MM.1S (cell line): ENCODE measurements at regions not wholly inside any gene's neighbourhood (a gene's known extent, or its start where the extent isn't known, plus 50 kb on each side); places are given as distances from the start of the nearest gene placed in this dataset.

Experiments
- DNase-seq: peaks from one replicate; pipeline ENCODE4 v3.0.0-alpha.2; 2015
- H2AFZ ChIP-seq: fragments of 300-600 bp; sonication (generic); 2 replicates; pipeline ENCODE4 v1.6.0; 2016; ENCODE audit warnings: antibody characterized with exemption, low read length
- H3F3A ChIP-seq: fragments of 300-600 bp; sonication (generic); 2 replicates; pipeline ENCODE4 v1.6.1; 2016; ENCODE audit warnings: mild to moderate bottlenecking, antibody characterized with exemption, low read length, moderate library complexity, mixed read lengths; ENCODE audit not compliant: insufficient read depth
- H3K27ac ChIP-seq: fragments of 300-600 bp; sonication (generic); 2 replicates; pipeline ENCODE4 v1.5.1; 2016; ENCODE audit warnings: mild to moderate bottlenecking, low read length
- H3K27me3 ChIP-seq: fragments of 300-600 bp; sonication (generic); replicated peaks from 2 replicates; pipeline ENCODE4 v1.6.0; 2016; ENCODE audit warnings: low read length; ENCODE audit not compliant: insufficient read depth
- H3K36me3 ChIP-seq: fragments of 300-600 bp; sonication (generic); replicated peaks from 2 replicates; pipeline ENCODE4 v1.6.1; 2016; ENCODE audit warnings: mild to moderate bottlenecking, low read length, mixed read lengths; ENCODE audit not compliant: insufficient read depth
- H3K4me1 ChIP-seq: fragments of 300-600 bp; sonication (generic); 2 replicates; pipeline ENCODE4 v1.6.1; 2016; ENCODE audit warnings: low read length, mixed read lengths
- H3K4me2 ChIP-seq: fragments of 300-600 bp; sonication (generic); 2 replicates; pipeline ENCODE4 v1.6.0; 2016; ENCODE audit warnings: low read depth, low read length
- H3K4me3 ChIP-seq: fragments of 300-600 bp; sonication (generic); 2 replicates; pipeline ENCODE4 v1.5.1; 2016; ENCODE audit warnings: low read length, mixed read lengths
- H3K79me2 ChIP-seq: fragments of 300-600 bp; sonication (generic); 2 replicates; pipeline ENCODE4 v1.6.1; 2016; ENCODE audit warnings: mixed run types, low read length, mixed read lengths
- H3K9ac ChIP-seq: fragments of 300-600 bp; sonication (generic); 2 replicates; pipeline ENCODE4 v1.6.1; 2016; ENCODE audit warnings: low read length, mixed read lengths
- H3K9me2 ChIP-seq: fragments of 300-600 bp; sonication (generic); replicated peaks from 2 replicates; pipeline ENCODE4 v1.6.1; 2016; ENCODE audit warnings: mild to moderate bottlenecking, low read length, mixed read lengths; ENCODE audit not compliant: insufficient read depth
- H3K9me3 ChIP-seq: fragments of 300-600 bp; sonication (generic); replicated peaks from 2 replicates; pipeline ENCODE4 v1.6.1; 2016; ENCODE audit warnings: mild to moderate bottlenecking, low read length, mixed read lengths; ENCODE audit not compliant: insufficient read depth
- H4K20me1 ChIP-seq: fragments of 300-600 bp; sonication (generic); 2 replicates; pipeline ENCODE4 v1.6.1; 2016; ENCODE audit warnings: mild to moderate bottlenecking, low read length, moderate library complexity, mixed read lengths; ENCODE audit not compliant: insufficient read depth
- CTCF ChIP-seq: fragments of 300-600 bp; sonication (generic); IDR thresholded peaks from 2 replicates; pipeline ENCODE4 v1.5.1; 2016; ENCODE audit warnings: antibody characterized with exemption, low read length, mixed read lengths
- EZH2 ChIP-seq: fragments of 300-600 bp; sonication (generic); optimal IDR thresholded peaks from 2 replicates; pipeline ENCODE3; 2017; ENCODE audit warnings: low read depth, mild to moderate bottlenecking, antibody characterized with exemption, low read length, mixed read lengths
- EZH2phosphoT487 ChIP-seq: fragments of 300-600 bp; sonication (generic); IDR thresholded peaks from 2 replicates; pipeline ENCODE4 v1.6.1; 2018; ENCODE audit warnings: antibody characterized with exemption, low read length

- no peak overlapping the region for H3K4me3 ChIP-seq
- no peaks in the 10 kb centered on the region for H3K27me3 ChIP-seq
- TF ChIP-seq EZH2phosphoT487: no peak
- TF ChIP-seq CTCF: no peak
- no peak overlapping the region for H3K27ac ChIP-seq
- H3K9me3 ChIP-seq: no peaks in the 10 kb centered on the region
- no peaks in the 10 kb centered on the region for H4K20me1 ChIP-seq
- no peak for DNase-seq
- H3K9me2 ChIP-seq: no peaks in the 10 kb centered on the region
- H3K9ac ChIP-seq: no peak overlapping the region
- no peaks in the 10 kb centered on the region for H3K79me2 ChIP-seq
- no peaks in the 10 kb centered on the region for H3F3A ChIP-seq
- no peak overlapping the region for H3K4me2 ChIP-seq
- H3K4me1 ChIP-seq: no peaks in the 10 kb centered on the region
- H3K36me3 ChIP-seq: no peaks in the 10 kb centered on the region
- no peak overlapping the region for H2AFZ ChIP-seq
Observed at GRCh38 chr14:82602794-82603193, 1069.1 kb upstream of the SEL1L start.

GRCh38 chr14:82604819-82605218, 1071.2 kb upstream of the SEL1L start:
- Histone ChIP-seq H3K9me3 (no peaks in the 10 kb centered on the region), H2AFZ (no peak overlapping the region), H3F3A (no peaks in the 10 kb centered on the region), H3K4me2 (no peak overlapping the region), H4K20me1 (no peaks in the 10 kb centered on the region), H3K9ac (no peak overlapping the region), H3K36me3 (no peaks in the 10 kb centered on the region), H3K4me3 (no peak overlapping the region), H3K79me2 (no peaks in the 10 kb centered on the region), H3K4me1 (no peaks in the 10 kb centered on the region), H3K9me2 (no peaks in the 10 kb centered on the region), H3K27me3 (no peaks in the 10 kb centered on the region), H3K27ac (no peak overlapping the region)
- no peak for DNase-seq
- TF ChIP-seq CTCF (no peak), EZH2 (no peak), EZH2phosphoT487 (no peak)

GRCh38 chr14:82621881-82622450, 1088.3 kb upstream of the SEL1L start:
- no peaks in the 10 kb centered on the region for H3F3A ChIP-seq
- no peak overlapping the region for H3K9ac ChIP-seq
- H2AFZ ChIP-seq: no peak overlapping the region
- H3K9me2 ChIP-seq: no peaks in the 10 kb centered on the region
- H3K79me2 ChIP-seq: no peaks in the 10 kb centered on the region
- no peaks in the 10 kb centered on the region for H3K27me3 ChIP-seq
- no peaks in the 10 kb centered on the region for H4K20me1 ChIP-seq
- DNase-seq: no peak
- H3K27ac ChIP-seq: no peak overlapping the region
- no peaks in the 10 kb centered on the region for H3K36me3 ChIP-seq
- H3K9me3 ChIP-seq: no peaks in the 10 kb centered on the region
- H3K4me3 ChIP-seq: no peak overlapping the region
- no peak overlapping the region for H3K4me2 ChIP-seq
- no peaks in the 10 kb centered on the region for H3K4me1 ChIP-seq
- no peak for TF ChIP-seq EZH2
- no peak for TF ChIP-seq EZH2phosphoT487
- no peak for TF ChIP-seq CTCF
